GM12865 (cell line): ENCODE measurements at regions not wholly inside any gene's neighbourhood (a gene's known extent, or its start where the extent isn't known, plus 50 kb on each side); places are given as distances from the start of the nearest gene placed in this dataset.
"Not testable (repeated sequence)": the region's sequence is repeated elsewhere in the genome, so short reads cannot be mapped to it uniquely, and the experiment has no call there.

ENCODE experiments used
- DNase-seq: peaks from one replicate; pipeline ENCODE4 v3.0.0; 2010; ENCODE audit warnings: low read depth
- H3K4me3 ChIP-seq: 2 replicates; pipeline ENCODE4 v1.5.1; 2011; ENCODE audit warnings: mild to moderate bottlenecking, low read depth, low read length, control low read depth
- CTCF ChIP-seq: IDR thresholded peaks from 2 replicates; pipeline ENCODE4 v1.5.1; 2011; ENCODE audit warnings: low read length, control low read depth, low read depth, inconsistent platforms; ENCODE audit not compliant: insufficient read depth; ENCODE audit errors: missing control alignments

- no peak for DNase-seq
- H3K4me3 ChIP-seq: no peak overlapping the region
- no peak for TF ChIP-seq CTCF
These were observed 68.8 kb upstream of the DLG1 start for GRCh38 chr3:197367081-197367780.

GRCh38 chr3:197366301-197367044 is 68.1 kb upstream of the DLG1 start:
- no peak for TF ChIP-seq CTCF
- H3K4me3 ChIP-seq: no peak overlapping the region
- DNase-seq: no peak

GRCh38 chr3:197365586-197365985 is 67.2 kb upstream of the DLG1 start:
- DNase-seq: no peak
- no peak overlapping the region for H3K4me3 ChIP-seq
- TF ChIP-seq CTCF: no peak

GRCh38 chr3:197364410-197365071 is 66.1 kb upstream of the DLG1 start:
- TF ChIP-seq CTCF: no peak
- H3K4me3 ChIP-seq: no peak overlapping the region
- no peak for DNase-seq

- no peak overlapping the region for H3K4me3 ChIP-seq
- no peak for DNase-seq
- no peak for TF ChIP-seq CTCF
These were observed 65.4 kb upstream of the DLG1 start for GRCh38 chr3:197363553-197364409.

- TF ChIP-seq CTCF: no peak
- H3K4me3 ChIP-seq: no peak overlapping the region
- no peak for DNase-seq
These were observed 63.7 kb upstream of the DLG1 start for GRCh38 chr3:197362081-197362480.

- not testable (repeated sequence) for DNase-seq, H3K4me3 ChIP-seq
These were observed 61.7 kb upstream of the DLG1 start for GRCh38 chr3:197360095-197360494.

GRCh38 chr3:197359476-197359875 is 61.1 kb upstream of the DLG1 start:
- not testable (repeated sequence) for H3K4me3 ChIP-seq, DNase-seq
